Rectal smooth muscle tissue (tissue), 1 donor: ENCODE measurements at regions not wholly inside any gene's neighbourhood (a gene's known extent, or its start where the extent isn't known, plus 50 kb on each side); places are given as distances from the start of the nearest gene placed in this dataset.
A peak's percentile ranks its signal among the peaks of the same experiment; 100 is the strongest.

Source experiments
- H3K27ac ChIP-seq: one replicate; pipeline ENCODE4 v1.7.0; 2013; ENCODE audit warnings: low read depth, low read length, inconsistent platforms
- H3K27me3 ChIP-seq: one replicate; pipeline ENCODE4 v1.7.0; 2013; ENCODE audit warnings: low read length; ENCODE audit not compliant: control insufficient read depth, insufficient read depth
- H3K36me3 ChIP-seq: one replicate; pipeline ENCODE4 v1.7.0; 2013; ENCODE audit warnings: low read length; ENCODE audit not compliant: control insufficient read depth, insufficient read depth
- H3K4me1 ChIP-seq: one replicate; pipeline ENCODE4 v1.7.0; 2013; ENCODE audit warnings: low read length; ENCODE audit not compliant: control insufficient read depth, insufficient read depth
- H3K4me3 ChIP-seq: one replicate; pipeline ENCODE4 v1.7.0; 2013; ENCODE audit warnings: low read length
- H3K9ac ChIP-seq: one replicate; pipeline ENCODE4 v1.7.0; 2013; ENCODE audit warnings: low read length

- Histone ChIP-seq H3K9ac (no peak overlapping the region), H3K27ac (no peak overlapping the region), H3K36me3 (no peaks in the 10 kb centered on the region), H3K27me3 (no peaks in the 10 kb centered on the region), H3K4me3 (no peak overlapping the region), H3K4me1 (peaks cover 15% of the 10 kb centered on the region)
Observed at GRCh38 chr10:78357141-78358063, 323.7 kb downstream of the RPS24 start.

GRCh38 chr10:78358351-78358750, 324.7 kb downstream of the RPS24 start:
- no peaks in the 10 kb centered on the region for H3K27me3 ChIP-seq
- H3K27ac ChIP-seq, result no peak overlapping the region
- H3K9ac ChIP-seq, result no peak overlapping the region
- H3K4me3 ChIP-seq, result no peak overlapping the region
- peaks cover 15% of the 10 kb centered on the region for H3K4me1 ChIP-seq
- no peaks in the 10 kb centered on the region for H3K36me3 ChIP-seq

GRCh38 chr10:78358982-78359381, 325.3 kb downstream of the RPS24 start:
- H3K4me1 ChIP-seq, result peaks cover 15% of the 10 kb centered on the region

GRCh38 chr10:78359640-78360091, 326.0 kb downstream of the RPS24 start:
- Histone ChIP-seq H3K9ac (no peak overlapping the region), H3K4me3 (no peak overlapping the region), H3K4me1 (peaks cover 15% of the 10 kb centered on the region), H3K27me3 (no peaks in the 10 kb centered on the region), H3K36me3 (no peaks in the 10 kb centered on the region), H3K27ac (no peak overlapping the region)

More at GRCh38 chr10:78358982-78359381, 325.3 kb downstream of the RPS24 start:
- Histone ChIP-seq H3K27ac (no peak overlapping the region), H3K36me3 (no peaks in the 10 kb centered on the region), H3K27me3 (no peaks in the 10 kb centered on the region), H3K9ac (no peak overlapping the region), H3K4me3 (no peak overlapping the region)

GRCh38 chr10:78360284-78360683, 326.6 kb downstream of the RPS24 start:
- Histone ChIP-seq H3K4me3 (no peak overlapping the region), H3K36me3 (no peaks in the 10 kb centered on the region), H3K9ac (no peak overlapping the region), H3K27ac (no peak overlapping the region), H3K27me3 (no peaks in the 10 kb centered on the region), H3K4me1 (peaks cover 15% of the 10 kb centered on the region)

GRCh38 chr10:78361031-78361430, 327.4 kb downstream of the RPS24 start:
- peaks cover 15% of the 10 kb centered on the region for H3K4me1 ChIP-seq
- no peak overlapping the region for H3K9ac ChIP-seq
- H3K27ac ChIP-seq, result no peak overlapping the region
- no peaks in the 10 kb centered on the region for H3K36me3 ChIP-seq
- no peaks in the 10 kb centered on the region for H3K27me3 ChIP-seq
- H3K4me3 ChIP-seq, result no peak overlapping the region

- Histone ChIP-seq H3K4me3 (no peak overlapping the region), H3K36me3 (no peaks in the 10 kb centered on the region), H3K4me1 (peaks cover 21% of the 10 kb centered on the region), H3K9ac (no peak overlapping the region), H3K27ac (no peak overlapping the region), H3K27me3 (no peaks in the 10 kb centered on the region)
Observed at GRCh38 chr10:78362406-78363022, 328.9 kb downstream of the RPS24 start.

GRCh38 chr10:78363190-78363589, 329.5 kb downstream of the RPS24 start:
- H3K4me1 ChIP-seq, result peaks cover 21% of the 10 kb centered on the region
- no peaks in the 10 kb centered on the region for H3K27me3 ChIP-seq
- no peaks in the 10 kb centered on the region for H3K36me3 ChIP-seq
- H3K4me3 ChIP-seq, result no peak overlapping the region
- H3K27ac ChIP-seq, result no peak overlapping the region
- H3K9ac ChIP-seq, result no peak overlapping the region

GRCh38 chr10:78365694-78366093, 332.0 kb downstream of the RPS24 start:
- Histone ChIP-seq H3K36me3 (no peaks in the 10 kb centered on the region), H3K4me1 (peaks cover 14% of the 10 kb centered on the region), H3K4me3 (no peak overlapping the region), H3K9ac (no peak overlapping the region), H3K27ac (no peak overlapping the region), H3K27me3 (no peaks in the 10 kb centered on the region)

- Histone ChIP-seq H3K4me1 (peaks cover 14% of the 10 kb centered on the region), H3K27ac (peak overlapping the region; percentile 22), H3K36me3 (no peaks in the 10 kb centered on the region), H3K9ac (no peak overlapping the region), H3K4me3 (no peak overlapping the region), H3K27me3 (no peaks in the 10 kb centered on the region)
Observed at GRCh38 chr10:78366663-78367411, 333.2 kb downstream of the RPS24 start.

- no peak overlapping the region for H3K9ac ChIP-seq
- no peak overlapping the region for H3K4me3 ChIP-seq
- H3K4me1 ChIP-seq, result peaks cover 14% of the 10 kb centered on the region
- peak overlapping the region; percentile 22 for H3K27ac ChIP-seq
- H3K27me3 ChIP-seq, result no peaks in the 10 kb centered on the region
- no peaks in the 10 kb centered on the region for H3K36me3 ChIP-seq
Observed at GRCh38 chr10:78367751-78368150, 334.1 kb downstream of the RPS24 start.

GRCh38 chr10:78371136-78371535, 337.5 kb downstream of the RPS24 start:
- Histone ChIP-seq H3K9ac (no peak overlapping the region), H3K4me3 (no peak overlapping the region), H3K27ac (no peak overlapping the region), H3K27me3 (no peaks in the 10 kb centered on the region), H3K36me3 (no peaks in the 10 kb centered on the region), H3K4me1 (peaks cover 14% of the 10 kb centered on the region)
